Left lung (tissue), 4 donors: ENCODE measurements at regions not wholly inside any gene's neighbourhood (a gene's known extent, or its start where the extent isn't known, plus 50 kb on each side); places are given as distances from the start of the nearest gene placed in this dataset.

Source experiments
- ATAC-seq: fragments of 200-7000 bp; cut with Tn5 transposase; one replicate; pipeline ENCODE4 v1.9.1; 2020; ENCODE audit warnings: moderate library complexity
- DNase-seq, 4 donors: peaks; one replicate each; pipeline ENCODE4 v3.0.0-alpha.2; 2013 to 2020
- H3K27ac ChIP-seq, 2 donors: fragments of 200-600 bp; sonication (generic) in 1 of 2; one replicate each; pipeline versions ENCODE4 v1.5.0 to v1.8.0; 2020 to 2021
- H3K27me3 ChIP-seq, 2 donors: fragments of 200-600 bp; sonication (generic) in 1 of 2; one replicate each; pipeline versions ENCODE4 v1.5.0 to v1.8.0; 2020 to 2021
- H3K36me3 ChIP-seq, 2 donors: fragments of 200-600 bp; sonication (generic) in 1 of 2; one replicate each; pipeline versions ENCODE4 v1.5.0 to v1.8.0; 2020 to 2021
- H3K4me1 ChIP-seq, 2 donors: fragments of 200-600 bp; one replicate each; pipeline ENCODE4 v1.8.0; 2021
- H3K4me3 ChIP-seq, 2 donors: fragments of 200-600 bp; sonication (generic) in 1 of 2; one replicate each; pipeline versions ENCODE4 v1.5.0 to v1.8.0; 2020 to 2021; ENCODE audit warnings: mild to moderate bottlenecking in 1 of 2
- H3K9me3 ChIP-seq, 2 donors: fragments of 200-600 bp; sonication (generic) in 1 of 2; one replicate each; pipeline versions ENCODE4 v1.5.0 to v1.8.0; 2020 to 2021
- intact Hi-C, 2 donors: fragments of 100-400 bp; cut with DNase I; formaldehyde crosslinking; loops; one replicate each; pipeline versions ENCODE4 v1.11.2 to v1.14.2; 2022
- TF ChIP-seq, protein P1 (sequence below), 2 donors: fragments of 200-600 bp; sonication (generic) in 1 of 2; IDR thresholded peaks; one replicate each; pipeline versions ENCODE4 v1.5.0 to v1.8.0; 2021; ENCODE audit warnings: antibody characterized with exemption in 2 of 2
- donor health status: DM: no; HTN: yes; CAD: no.
- donor health status: DM: no; HTN: no; CAD: no.

DNA sequence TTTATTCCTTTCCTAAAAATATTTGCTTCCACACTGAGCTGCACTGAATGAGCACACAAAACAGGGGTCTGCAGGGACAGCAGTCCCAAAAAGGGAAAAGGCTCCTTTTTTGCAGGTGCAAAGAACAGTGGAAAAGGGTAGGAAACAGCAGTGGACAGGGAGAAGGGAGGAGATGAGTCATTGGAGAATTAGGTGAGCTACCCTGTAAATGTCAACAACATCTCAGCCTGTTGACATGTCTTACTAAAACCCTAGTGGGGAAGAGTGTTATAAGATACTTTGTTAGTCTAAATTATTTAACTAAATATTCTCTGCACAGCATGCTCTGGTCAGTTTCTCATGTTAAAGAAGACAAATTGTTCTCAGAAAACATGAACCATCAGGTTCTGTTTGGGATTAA is 151.5 kb upstream of the FBXL4 start:
- TF ChIP-seq, protein P1, sequence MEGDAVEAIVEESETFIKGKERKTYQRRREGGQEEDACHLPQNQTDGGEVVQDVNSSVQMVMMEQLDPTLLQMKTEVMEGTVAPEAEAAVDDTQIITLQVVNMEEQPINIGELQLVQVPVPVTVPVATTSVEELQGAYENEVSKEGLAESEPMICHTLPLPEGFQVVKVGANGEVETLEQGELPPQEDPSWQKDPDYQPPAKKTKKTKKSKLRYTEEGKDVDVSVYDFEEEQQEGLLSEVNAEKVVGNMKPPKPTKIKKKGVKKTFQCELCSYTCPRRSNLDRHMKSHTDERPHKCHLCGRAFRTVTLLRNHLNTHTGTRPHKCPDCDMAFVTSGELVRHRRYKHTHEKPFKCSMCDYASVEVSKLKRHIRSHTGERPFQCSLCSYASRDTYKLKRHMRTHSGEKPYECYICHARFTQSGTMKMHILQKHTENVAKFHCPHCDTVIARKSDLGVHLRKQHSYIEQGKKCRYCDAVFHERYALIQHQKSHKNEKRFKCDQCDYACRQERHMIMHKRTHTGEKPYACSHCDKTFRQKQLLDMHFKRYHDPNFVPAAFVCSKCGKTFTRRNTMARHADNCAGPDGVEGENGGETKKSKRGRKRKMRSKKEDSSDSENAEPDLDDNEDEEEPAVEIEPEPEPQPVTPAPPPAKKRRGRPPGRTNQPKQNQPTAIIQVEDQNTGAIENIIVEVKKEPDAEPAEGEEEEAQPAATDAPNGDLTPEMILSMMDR (IDR thresholded peaks at IDR 0.05), result no peak
- no peak overlapping the region for H3K4me3 ChIP-seq
- H3K36me3 ChIP-seq, result no peaks in the 10 kb centered on the region
- no peaks in the 10 kb centered on the region for H3K9me3 ChIP-seq
- no peak for DNase-seq
- peaks cover 0 to 4% of the 10 kb centered on the region in 2 donors for H3K27me3 ChIP-seq
- no peak overlapping the region for H3K27ac ChIP-seq
- no peaks in the 10 kb centered on the region for H3K4me1 ChIP-seq
- intact Hi-C loops, result no loop called here
- ATAC-seq, result no peak

GRCh38 chr6:99096170-99096569 is 148.4 kb upstream of the FBXL4 start:
- intact Hi-C loops, result no loop called here
- no peaks in the 10 kb centered on the region for H3K9me3 ChIP-seq
- no peaks in the 10 kb centered on the region for H3K36me3 ChIP-seq
- ATAC-seq (no peak), DNase-seq (no peak)
- H3K27me3 ChIP-seq, result peaks cover 0 to 28% of the 10 kb centered on the region in 2 donors
- no peak overlapping the region for H3K4me3 ChIP-seq
- TF ChIP-seq, protein P1 (IDR thresholded peaks at IDR 0.05), result no peak
- H3K27ac ChIP-seq, result no peak overlapping the region
- H3K4me1 ChIP-seq, result no peaks in the 10 kb centered on the region

DNA sequence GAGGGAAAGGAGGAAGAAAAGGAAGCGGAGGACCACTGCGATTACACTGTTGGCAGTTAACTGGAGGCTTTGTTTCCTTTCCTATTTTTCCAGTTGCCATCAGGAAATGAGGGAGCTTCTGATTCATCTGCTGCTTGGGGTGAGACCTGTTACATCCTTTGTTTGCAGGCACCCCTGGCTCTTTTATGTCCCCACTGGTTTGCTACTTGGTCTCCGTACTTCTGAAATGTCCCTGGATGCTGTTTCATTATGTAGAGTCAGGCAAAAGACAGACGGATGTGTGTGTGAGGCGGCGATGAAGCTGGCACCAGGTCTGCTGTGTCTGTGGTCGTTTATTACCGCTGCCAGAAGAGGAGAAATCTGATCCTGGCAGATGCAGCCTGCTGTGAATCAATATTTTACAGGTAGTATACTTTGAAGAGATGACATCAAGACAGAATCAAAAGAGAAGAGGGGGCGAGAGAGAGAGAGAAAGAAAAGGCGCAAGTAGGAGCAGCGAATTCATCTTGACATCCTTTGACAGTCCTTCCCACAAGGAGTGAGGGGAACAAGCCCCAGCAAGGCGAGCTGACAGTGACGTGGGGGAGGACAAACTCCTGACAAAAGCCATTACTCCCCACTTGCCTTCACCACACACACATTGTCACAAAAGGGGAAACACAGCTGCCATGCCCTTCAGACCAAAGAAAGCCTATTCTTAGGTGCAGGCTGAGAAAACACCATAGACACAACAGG is 145.9 kb upstream of the FBXL4 start:
- no peaks in the 10 kb centered on the region for H3K4me1 ChIP-seq
- H3K9me3 ChIP-seq, result no peaks in the 10 kb centered on the region
- no peak overlapping the region for H3K27ac ChIP-seq
- DNase-seq (no peak), ATAC-seq (no peak)
- intact Hi-C loops, result no loop called here
- no peak overlapping the region for H3K4me3 ChIP-seq
- no peaks in the 10 kb centered on the region for H3K36me3 ChIP-seq
- H3K27me3 ChIP-seq, result peaks cover 0 to 28% of the 10 kb centered on the region in 2 donors
- TF ChIP-seq, protein P1 (IDR thresholded peaks at IDR 0.05), result no peak

DNA sequence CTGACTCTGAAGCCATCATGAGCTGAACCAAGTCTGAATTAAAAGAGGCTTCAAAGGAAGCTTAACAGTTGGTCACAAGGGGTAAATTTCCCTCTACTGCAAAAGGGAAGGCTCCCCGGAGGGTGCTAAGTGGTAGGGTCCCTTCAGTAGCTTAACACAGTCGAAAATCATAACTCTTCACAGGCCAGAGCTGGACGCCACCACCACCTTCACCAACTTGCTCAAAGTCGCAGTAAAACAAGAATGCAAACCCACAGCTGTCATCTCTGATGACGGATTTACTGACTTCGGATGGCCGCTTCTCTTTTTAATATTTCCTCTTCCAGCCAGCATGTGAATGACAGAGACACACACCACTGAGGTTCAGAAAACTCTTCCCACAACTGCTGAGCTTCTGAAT is 144.7 kb upstream of the FBXL4 start:
- H3K4me1 ChIP-seq, result no peaks in the 10 kb centered on the region
- ATAC-seq, result no peak
- no peak overlapping the region for H3K27ac ChIP-seq
- intact Hi-C loops, result no loop called here
- no peaks in the 10 kb centered on the region for H3K36me3 ChIP-seq
- no peaks in the 10 kb centered on the region for H3K9me3 ChIP-seq
- no peak for DNase-seq
- TF ChIP-seq, protein P1 (IDR thresholded peaks at IDR 0.05), result no peak
- peaks cover 0 to 28% of the 10 kb centered on the region in 2 donors for H3K27me3 ChIP-seq
- H3K4me3 ChIP-seq, result no peak overlapping the region

GRCh38 chr6:99091985-99092384 is 144.2 kb upstream of the FBXL4 start:
- Histone ChIP-seq H3K4me1 (no peaks in the 10 kb centered on the region), H3K4me3 (no peak overlapping the region), H3K36me3 (no peaks in the 10 kb centered on the region), H3K27me3 (peaks cover 0 to 28% of the 10 kb centered on the region in 2 donors), H3K27ac (no peak overlapping the region), H3K9me3 (no peaks in the 10 kb centered on the region)
- ATAC-seq, result no peak
- TF ChIP-seq, protein P1 (IDR thresholded peaks at IDR 0.05), result no peak
- DNase-seq, result no peak
- intact Hi-C loops, result no loop called here
